HEK293T (cell line): ENCODE measurements at regions not wholly inside any gene's neighbourhood (a gene's known extent, or its start where the extent isn't known, plus 50 kb on each side); places are given as distances from the start of the nearest gene placed in this dataset.

Experiments used
- CTCF ChIA-PET: fragments of 350-600 bp; formaldehyde crosslinking; extraction: SDS; loops from one replicate; lab custom pipeline; 2021; ENCODE audit warnings: antibody characterized with exemption, inconsistent platforms; lab: Yijun Ruan, JAX
- POLR2A ChIA-PET: fragments of 350-600 bp; formaldehyde crosslinking; extraction: SDS; loops from one replicate; lab custom pipeline; 2020; ENCODE audit warnings: antibody characterized with exemption, inconsistent platforms; lab: Yijun Ruan, JAX
- DNase-seq: peaks from one replicate; pipeline ENCODE4 v3.0.0; 2012; ENCODE audit warnings: mixed read lengths; ENCODE audit errors: extremely low spot score
- ARNT ChIP-seq: fragments of 450-650 bp; IDR thresholded peaks from 2 replicates; pipeline ENCODE4 v1.6.1; 2017; ENCODE audit warnings: mild to moderate bottlenecking
- BHLHE40 ChIP-seq: fragments of 450-650 bp; IDR thresholded peaks from 2 replicates; pipeline ENCODE4 v1.6.1; 2016; ENCODE audit warnings: mild to moderate bottlenecking, moderate library complexity, borderline replicate concordance
- CTBP1 ChIP-seq: fragments of 450-650 bp; IDR thresholded peaks from 2 replicates; pipeline ENCODE4 v1.6.1; 2016; ENCODE audit warnings: borderline replicate concordance
- ELF4 ChIP-seq: fragments of 450-650 bp; IDR thresholded peaks from 2 replicates; pipeline ENCODE4 v1.6.1; 2017; ENCODE audit warnings: antibody characterized with exemption
- FOXA1 ChIP-seq: fragments of 450-650 bp; IDR thresholded peaks from 2 replicates; pipeline ENCODE4 v1.6.1; 2016; ENCODE audit warnings: mild to moderate bottlenecking
- FOXK2 ChIP-seq: fragments of 450-650 bp; IDR thresholded peaks from 2 replicates; pipeline ENCODE4 v1.6.1; 2016; ENCODE audit warnings: mild to moderate bottlenecking
- FOXM1 ChIP-seq: fragments of 450-650 bp; IDR thresholded peaks from 2 replicates; pipeline ENCODE4 v1.6.1; 2017; ENCODE audit warnings: mild to moderate bottlenecking, borderline replicate concordance
- HDGF ChIP-seq: fragments of 450-650 bp; IDR thresholded peaks from 2 replicates; pipeline ENCODE4 v1.6.1; 2017; ENCODE audit warnings: antibody characterized with exemption, borderline replicate concordance
- L3MBTL2 ChIP-seq: fragments of 450-650 bp; conservative IDR thresholded peaks from 2 replicates; pipeline ENCODE4 v1.6.1; 2016; ENCODE audit warnings: mild to moderate bottlenecking
- LEF1 ChIP-seq: fragments of 450-650 bp; IDR thresholded peaks from 2 replicates; pipeline ENCODE4 v1.6.1; 2017; ENCODE audit warnings: mild to moderate bottlenecking, borderline replicate concordance
- NFRKB ChIP-seq: fragments of 450-650 bp; IDR thresholded peaks from 2 replicates; pipeline ENCODE4 v1.6.1; 2016; ENCODE audit warnings: mild to moderate bottlenecking, moderate library complexity
- PKNOX1 ChIP-seq: fragments of 450-650 bp; IDR thresholded peaks from 2 replicates; pipeline ENCODE4 v1.6.1; 2016
- SP1 ChIP-seq: fragments of 450-650 bp; IDR thresholded peaks from 2 replicates; pipeline ENCODE4 v1.6.1; 2017
- SUZ12 ChIP-seq: fragments of 450-650 bp; IDR thresholded peaks from 2 replicates; pipeline ENCODE4 v1.6.1; 2016; ENCODE audit warnings: mild to moderate bottlenecking
- TARDBP ChIP-seq: fragments of 450-650 bp; IDR thresholded peaks from 2 replicates; pipeline ENCODE4 v1.6.1; 2016
- ZNF384 ChIP-seq: fragments of 450-650 bp; IDR thresholded peaks from 2 replicates; pipeline ENCODE4 v1.6.1; 2016

GRCh38 chr12:69065775-69066174 is 132.8 kb upstream of the CPM start:
- DNase-seq = peak; percentile 21
- POLR2A ChIA-PET = no interaction called here
- CTCF ChIA-PET = no interaction called here
- TF ChIP-seq SP1 (no peak), HDGF (no peak), L3MBTL2 (peak; percentile 48; the same call in 1 of the 2 replicates), NFRKB (no peak)

- TF ChIP-seq SUZ12 (no peak), ELF4 (no peak), FOXM1 (no peak), FOXK2 (no peak), ARNT (no peak), SP1 (no peak), FOXA1 (no peak)
- ChIA-PET POLR2A (no interaction called here), CTCF (no interaction called here)
- no peak for DNase-seq
Measured at GRCh38 chr12:69066492-69067373, 133.8 kb upstream of the CPM start.

- CTCF ChIA-PET = no interaction called here
- TF ChIP-seq CTBP1 = no peak
- TF ChIP-seq SP1 = no peak
- TF ChIP-seq ARNT = no peak
- no peak for TF ChIP-seq NFRKB
- TF ChIP-seq LEF1 = no peak
- no peak for TF ChIP-seq ZNF384
- TF ChIP-seq PKNOX1 = no peak
- no peak for TF ChIP-seq ELF4
- TF ChIP-seq L3MBTL2 = no peak
- TF ChIP-seq BHLHE40 = no peak
- no peak for TF ChIP-seq HDGF
- no peak for TF ChIP-seq FOXM1
- no peak for TF ChIP-seq TARDBP
- POLR2A ChIA-PET = no interaction called here
- no peak for DNase-seq
Measured at GRCh38 chr12:69067713-69068112, 134.7 kb upstream of the CPM start.

GRCh38 chr12:69068448-69068847 is 135.5 kb upstream of the CPM start:
- ChIA-PET POLR2A (no interaction called here), CTCF (no interaction called here)
- DNase-seq = no peak

GRCh38 chr12:69069479-69069878 is 136.5 kb upstream of the CPM start:
- DNase-seq = no peak
- ChIA-PET CTCF (interaction anchor here (0.6 to 1.2 kb wide), 3 partner anchors 56 to 323 kb away, joined by 3 read pairs; partner anchors contain the start of gene SLC35E3), POLR2A (no interaction called here)
- TF ChIP-seq CTBP1 = no peak
- TF ChIP-seq ARNT = no peak
- no peak for TF ChIP-seq SP1
- TF ChIP-seq FOXM1 = no peak

More at GRCh38 chr12:69068448-69068847, 135.5 kb upstream of the CPM start:
- TF ChIP-seq TARDBP (no peak), CTBP1 (no peak), ZNF384 (no peak), FOXM1 (no peak), HDGF (no peak), L3MBTL2 (no peak), PKNOX1 (no peak), FOXK2 (no peak), ARNT (no peak), NFRKB (no peak), FOXA1 (no peak), BHLHE40 (no peak), LEF1 (no peak)

GRCh38 chr12:69070319-69071090 is 137.5 kb upstream of the CPM start:
- TF ChIP-seq NFRKB (no peak), SUZ12 (no peak), PKNOX1 (no peak), HDGF (no peak), ELF4 (no peak)
- DNase-seq = peak; percentile 72
- ChIA-PET POLR2A (no interaction called here), CTCF (interaction anchor here (0.6 to 1.2 kb wide), 3 partner anchors 146 to 324 kb away, joined by 3 to 4 read pairs (median 3); partner anchors contain the start of gene SLC35E3)
